ENCODE measurements at regions not wholly inside any gene's neighbourhood (a gene's known extent, or its start where the extent isn't known, plus 50 kb on each side); places are given as distances from the start of the nearest gene placed in this dataset.
A peak's percentile ranks its signal among the peaks of the same experiment; 100 is the strongest.

- DNase-seq (ENCODE audit: low read depth in 2 of 2), result no peak
Measured at GRCh38 chr9:12095931-12096330, 597.3 kb upstream of the TYRP1 start.

GRCh38 chr9:12133416-12133815 is 559.8 kb upstream of the TYRP1 start:
- no peak for DNase-seq (ENCODE audit: low read depth in 2 of 2)

- no peak for DNase-seq (ENCODE audit: low read depth in 2 of 2)
Measured at GRCh38 chr9:12141422-12141821, 551.8 kb upstream of the TYRP1 start.

GRCh38 chr9:12155401-12156134 is 537.6 kb upstream of the TYRP1 start:
- DNase-seq (ENCODE audit: low read depth in 2 of 2), result no peak

- no peak for DNase-seq (ENCODE audit: low read depth in 2 of 2)
Measured at GRCh38 chr9:12162181-12162815, 530.9 kb upstream of the TYRP1 start.

GRCh38 chr9:12163723-12164458 is 529.3 kb upstream of the TYRP1 start:
- DNase-seq (ENCODE audit: low read depth in 2 of 2), result no peak

- no peak for DNase-seq (ENCODE audit: low read depth in 2 of 2)
Measured at GRCh38 chr9:12166518-12166917, 526.7 kb upstream of the TYRP1 start.

GRCh38 chr9:12170456-12170855 is 522.7 kb upstream of the TYRP1 start:
- no peak for DNase-seq (ENCODE audit: low read depth in 2 of 2)

- DNase-seq (ENCODE audit: low read depth in 2 of 2), result no peak
Measured at GRCh38 chr9:12178634-12179033, 514.6 kb upstream of the TYRP1 start.

- DNase-seq (ENCODE audit: low read depth in 2 of 2), result no peak
Measured at GRCh38 chr9:12182806-12183205, 510.4 kb upstream of the TYRP1 start.

GRCh38 chr9:12183321-12183720 is 509.9 kb upstream of the TYRP1 start:
- DNase-seq (ENCODE audit: low read depth in 2 of 2), result no peak

GRCh38 chr9:12185856-12186255 is 507.3 kb upstream of the TYRP1 start:
- peak in 1 of 2 experiments; percentile 2 for DNase-seq (ENCODE audit: low read depth in 2 of 2)

- no peak for DNase-seq (ENCODE audit: low read depth in 2 of 2)
Measured at GRCh38 chr9:12191630-12192029, 501.6 kb upstream of the TYRP1 start.

- no peak for DNase-seq (ENCODE audit: low read depth in 2 of 2)
Measured at GRCh38 chr9:12194731-12195130, 498.5 kb upstream of the TYRP1 start.

GRCh38 chr9:12195456-12195855 is 497.7 kb upstream of the TYRP1 start:
- DNase-seq (ENCODE audit: low read depth in 2 of 2), result no peak

- DNase-seq (ENCODE audit: low read depth in 2 of 2), result no peak
Measured at GRCh38 chr9:12204512-12204911, 488.7 kb upstream of the TYRP1 start.

GRCh38 chr9:12212860-12213259 is 480.3 kb upstream of the TYRP1 start:
- DNase-seq (ENCODE audit: low read depth in 2 of 2), result no peak

- no peak for DNase-seq (ENCODE audit: low read depth in 2 of 2)
Measured at GRCh38 chr9:12221470-12221869, 471.7 kb upstream of the TYRP1 start.

GRCh38 chr9:12224449-12224848 is 468.7 kb upstream of the TYRP1 start:
- DNase-seq (ENCODE audit: low read depth in 2 of 2), result no peak

GRCh38 chr9:12230708-12231107 is 462.5 kb upstream of the TYRP1 start:
- DNase-seq (ENCODE audit: low read depth in 2 of 2), result no peak

- DNase-seq (ENCODE audit: low read depth in 2 of 2), result no peak
Measured at GRCh38 chr9:12231832-12232231, 461.4 kb upstream of the TYRP1 start.

GRCh38 chr9:12232836-12233235 is 460.3 kb upstream of the TYRP1 start:
- no peak for DNase-seq (ENCODE audit: low read depth in 2 of 2)

- DNase-seq (ENCODE audit: low read depth in 2 of 2), result no peak
Measured at GRCh38 chr9:12253941-12254340, 439.2 kb upstream of the TYRP1 start.
